A549 (cell line): ENCODE measurements at regions not wholly inside any gene's neighbourhood (a gene's known extent, or its start where the extent isn't known, plus 50 kb on each side); places are given as distances from the start of the nearest gene placed in this dataset.

Experiments
- ATAC-seq, 2 experiments: fragments of 200-7000 bp in 1 of 2; fragments of >200 bp in 1 of 2; cut with Nextera tagmentation in 1 of 2; cut with Tn5 transposase in 1 of 2; 3 replicates each; pipeline versions ENCODE4 v1.8.0 to v1.9.1; 2018 to 2020; ENCODE audit warnings: mild to moderate bottlenecking in 1 of 2, moderate library complexity in 1 of 2
- CTCF ChIA-PET: fragments of 300-600 bp; sonication (Branson Sonifier 250); formaldehyde crosslinking; extraction: SDS; loops from one replicate; lab custom pipeline; 2021; ENCODE audit warnings: antibody characterized with exemption, inconsistent platforms; lab: Yijun Ruan, JAX
- POLR2A ChIA-PET: fragments of 350-600 bp; formaldehyde crosslinking; extraction: SDS; loops from one replicate; lab custom pipeline; 2021; ENCODE audit warnings: antibody characterized with exemption, inconsistent platforms; lab: Yijun Ruan, JAX
- DNase-seq, 2 experiments: peaks; one replicate each; pipeline versions ENCODE4 v3.0.0 to v3.0.0-alpha.2; 2011 to 2016; ENCODE audit warnings: low read depth in 1 of 2, low spot score in 1 of 2
- FAIRE-seq: peaks from 2 replicates; lab custom pipeline; 2011; peaks lifted over from hg19 to GRCh38; lab: Jason Lieb, UNC
- H3K27ac ChIP-seq, 2 experiments: fragments of >200 bp; sonication (Bioruptor Twin); formaldehyde crosslinking; 3 replicates each; pipeline ENCODE4 v1.5.1; 2016 to 2017
- H3K4me1 ChIP-seq: fragments of >200 bp; sonication (Bioruptor Twin); formaldehyde crosslinking; 3 replicates; pipeline ENCODE4 v1.6.1; 2016
- H3K4me2 ChIP-seq: fragments of >200 bp; sonication (Bioruptor Twin); formaldehyde crosslinking; 3 replicates; pipeline ENCODE4 v1.6.1; 2016
- H3K4me3 ChIP-seq: fragments of >200 bp; sonication (Bioruptor Twin); formaldehyde crosslinking; 3 replicates; pipeline ENCODE4 v1.5.1; 2016
- H3K9me3 ChIP-seq: fragments of >200 bp; sonication (Bioruptor Twin); formaldehyde crosslinking; 3 replicates; pipeline ENCODE4 v1.6.1; 2016
- BHLHE40 ChIP-seq: IDR thresholded peaks from 2 replicates; pipeline ENCODE4 v1.6.1; 2012; ENCODE audit warnings: low read depth, low read length, inconsistent platforms
- CBX2 ChIP-seq: fragments of 200-600 bp; sonication (generic); IDR thresholded peaks from 2 replicates; pipeline ENCODE4 v1.6.1; 2016; ENCODE audit warnings: low read depth, mild to moderate bottlenecking, borderline replicate concordance
- CEBPB ChIP-seq, 2 experiments: fragments of >200 bp in 1 of 2; sonication (Bioruptor Twin) in 1 of 2; formaldehyde crosslinking in 1 of 2; IDR thresholded peaks; 2 replicates each; pipeline ENCODE4 v1.6.1; 2012 to 2016
- E2F6 ChIP-seq: IDR thresholded peaks from 2 replicates; pipeline ENCODE4 v1.6.1; 2012; ENCODE audit warnings: low read depth, borderline replicate concordance
- EHF ChIP-seq: fragments of 250-450 bp; sonication (Bioruptor Pico); IDR thresholded peaks from 2 replicates; pipeline ENCODE4 v1.5.0; 2020; ENCODE audit warnings: mild to moderate bottlenecking
- EP300 ChIP-seq, 2 experiments: fragments of >200 bp; sonication (Bioruptor Twin); formaldehyde crosslinking; IDR thresholded peaks; 2 replicates in 1 of 2; 3 replicates in 1 of 2; pipeline ENCODE4 v1.6.1; 2016 to 2017
- ESRRA ChIP-seq: fragments of 150-350 bp; IDR thresholded peaks from 2 replicates; pipeline ENCODE4 v1.6.1; 2014; ENCODE audit warnings: mild to moderate bottlenecking, low read length, borderline replicate concordance
- FOSB ChIP-seq: fragments of 250-450 bp; sonication (Bioruptor Pico); IDR thresholded peaks from 2 replicates; pipeline ENCODE4 v1.5.0; 2020; ENCODE audit warnings: mild to moderate bottlenecking, moderate library complexity
- FOSL2 ChIP-seq, 2 experiments: fragments of 450-650 bp in 1 of 2; fragments of >200 bp in 1 of 2; sonication (Bioruptor Twin) in 1 of 2; formaldehyde crosslinking; IDR thresholded peaks; 2 replicates each; pipeline versions ENCODE4 v1.5.0 to v1.6.1; 2016 to 2020; ENCODE audit warnings: mild to moderate bottlenecking in 1 of 2, moderate library complexity in 1 of 2
- GATA3 ChIP-seq: IDR thresholded peaks from 2 replicates; pipeline ENCODE4 v1.6.1; 2012; ENCODE audit warnings: borderline replicate concordance
- HDAC2 ChIP-seq: fragments of 200-600 bp; sonication (generic); IDR thresholded peaks from 2 replicates; pipeline ENCODE4 v1.6.1; 2016
- HEYL ChIP-seq: fragments of 250-450 bp; sonication (Bioruptor Pico); IDR thresholded peaks from 2 replicates; pipeline ENCODE4 v1.8.0; 2021; ENCODE audit warnings: mild to moderate bottlenecking, moderate library complexity
- HMGXB4 ChIP-seq: fragments of 250-450 bp; sonication (Bioruptor Pico); IDR thresholded peaks from 2 replicates; pipeline ENCODE4 v1.5.0; 2021; ENCODE audit warnings: mild to moderate bottlenecking, moderate library complexity, borderline replicate concordance
- HOXA7 ChIP-seq: fragments of 250-450 bp; sonication (Bioruptor Pico); IDR thresholded peaks from 2 replicates; pipeline ENCODE4 v1.5.0; 2020; ENCODE audit warnings: mild to moderate bottlenecking, moderate library complexity
- HOXB13 ChIP-seq: fragments of 250-450 bp; sonication (Bioruptor Pico); IDR thresholded peaks from 2 replicates; pipeline ENCODE4 v1.5.0; 2020; ENCODE audit warnings: low read depth, mild to moderate bottlenecking, moderate library complexity
- JUN ChIP-seq, 2 experiments: fragments of >200 bp; sonication (Bioruptor Twin); formaldehyde crosslinking; IDR thresholded peaks; 2 replicates in 1 of 2; 3 replicates in 1 of 2; pipeline ENCODE4 v1.6.1; 2016 to 2017
- JUNB ChIP-seq: fragments of >200 bp; sonication (Bioruptor Twin); formaldehyde crosslinking; IDR thresholded peaks from 2 replicates; pipeline ENCODE4 v1.6.1; 2016
- KDM1A ChIP-seq: fragments of 200-600 bp; sonication (generic); IDR thresholded peaks from 2 replicates; pipeline ENCODE4 v1.6.1; 2016; ENCODE audit warnings: low read depth, mild to moderate bottlenecking
- KDM5A ChIP-seq: fragments of 200-600 bp; sonication (generic); IDR thresholded peaks from 2 replicates; pipeline ENCODE4 v1.6.1; 2016; ENCODE audit warnings: antibody characterized with exemption, mild to moderate bottlenecking
- MAFK ChIP-seq: fragments of 450-650 bp; IDR thresholded peaks from 2 replicates; pipeline ENCODE4 v1.6.1; 2014; ENCODE audit not compliant: partially characterized antibody
- MYC ChIP-seq: IDR thresholded peaks from 2 replicates; pipeline ENCODE4 v1.6.1; 2012; ENCODE audit warnings: mild to moderate bottlenecking, inconsistent platforms, low read length, improper control_type of control experiment, borderline replicate concordance
- NR3C1 ChIP-seq: fragments of >200 bp; sonication (Bioruptor Twin); formaldehyde crosslinking; IDR thresholded peaks from 3 replicates; pipeline ENCODE4 v1.6.1; 2017
- POLR2A ChIP-seq: IDR thresholded peaks from 2 replicates; pipeline ENCODE4 v1.6.1; 2012; ENCODE audit warnings: mild to moderate bottlenecking, low read length
- RAD21 ChIP-seq, 2 experiments: fragments of >200 bp in 1 of 2; sonication (Bioruptor Twin) in 1 of 2; formaldehyde crosslinking in 1 of 2; IDR thresholded peaks in 1 of 2; conservative IDR thresholded peaks in 1 of 2; 2 replicates in 1 of 2; 3 replicates in 1 of 2; pipeline ENCODE4 v1.6.1; 2012 to 2018; ENCODE audit warnings: inconsistent platforms in 1 of 2
- RFX5 ChIP-seq: fragments of 450-650 bp; IDR thresholded peaks from 2 replicates; pipeline ENCODE4 v1.7.1; 2014; ENCODE audit warnings: antibody characterized with exemption, mild to moderate bottlenecking, moderate library complexity
- SREBF2 ChIP-seq: fragments of 450-650 bp; IDR thresholded peaks from 2 replicates; pipeline ENCODE4 v1.6.1; 2014; ENCODE audit warnings: mild to moderate bottlenecking, moderate library complexity
- TFCP2L1 ChIP-seq: fragments of 250-450 bp; sonication (Bioruptor Pico); IDR thresholded peaks from 2 replicates; pipeline ENCODE4 v1.5.0; 2021; ENCODE audit warnings: mild to moderate bottlenecking
- TP53 ChIP-seq: fragments of 250-450 bp; sonication (Bioruptor Pico); IDR thresholded peaks from 2 replicates; pipeline ENCODE4 v1.5.0; 2021; ENCODE audit warnings: mild to moderate bottlenecking, moderate library complexity
- ZC3H11A ChIP-seq: fragments of 450-650 bp; IDR thresholded peaks from 2 replicates; pipeline ENCODE4 v1.6.1; 2014; ENCODE audit warnings: antibody characterized with exemption, mild to moderate bottlenecking
- WGBS: methylation state at CpG from one replicate; pipeline ENCODE4 v1.1.6; 2017; ENCODE audit errors: missing lambda C conversion rate; 5-methylcytosine and 5-hydroxymethylcytosine counted together

- H3K4me1 ChIP-seq, result peaks cover 52% of the 10 kb centered on the region
- peak in 1 of 2 experiments; percentile 17 for DNase-seq
- peak overlapping the region; percentile 38 for H3K4me2 ChIP-seq
- TF ChIP-seq KDM5A (no peak), KDM1A (no peak), JUNB (no peak), GATA3 (peak; percentile 72), HDAC2 (no peak), RAD21 (conservative IDR thresholded peaks at IDR 0.05 in 1 of 2, IDR thresholded peaks at IDR 0.05 in 1 of 2) (no peak)
- no peak; a peak in 1 of 6 replicates for ATAC-seq
- ChIA-PET POLR2A (no interaction called here), CTCF (no interaction called here)
- no peak for FAIRE-seq
- peak overlapping the region in 1 of 2 experiments; percentile 55; a peak in 4 of 6 replicates for H3K27ac ChIP-seq
- no peak overlapping the region for H3K4me3 ChIP-seq
- 64% methylated on average over 1 of the region's 1 CpG for WGBS
- no peaks in the 10 kb centered on the region for H3K9me3 ChIP-seq
These were observed 95.3 kb upstream of the RSPO3 start for GRCh38 chr6:127023001-127023778.

- DNase-seq (peak; percentile 11 to 61), FAIRE-seq (peak; percentile 61), ATAC-seq (peak in 1 of 2 experiments; percentile 56; a peak in 3 of 6 replicates)
- Histone ChIP-seq H3K4me1 (peaks cover 50% of the 10 kb centered on the region), H3K4me3 (no peak overlapping the region), H3K9me3 (no peaks in the 10 kb centered on the region), H3K4me2 (peak overlapping the region; percentile 58), H3K27ac (peak overlapping the region; percentile 41 to 73; a peak in 5 of 6 replicates)
- ChIA-PET CTCF (no interaction called here), POLR2A (no interaction called here)
- TF ChIP-seq CEBPB (IDR thresholded peaks at IDR 0.05) (peak in 1 of 2 experiments; percentile 54; a peak in 2 of 4 replicates), FOSB (no peak), ESRRA (no peak), EHF (CRISPR knock-in tag) (no peak), BHLHE40 (no peak), FOSL2 (IDR thresholded peaks at IDR 0.05) (peak; percentile 64), FOSL2 (CRISPR knock-in tag; IDR thresholded peaks at IDR 0.05) (peak; percentile 84), POLR2A (no peak), RFX5 (no peak), HEYL (CRISPR knock-in tag) (no peak), NR3C1 (no peak), E2F6 (no peak), TP53 (no peak), KDM5A (no peak), ZC3H11A (no peak), TFCP2L1 (no peak), MAFK (no peak), SREBF2 (no peak), HOXA7 (CRISPR knock-in tag) (no peak), CBX2 (no peak), JUN (IDR thresholded peaks at IDR 0.05) (no peak), HMGXB4 (CRISPR knock-in tag) (no peak), GATA3 (peak; percentile 92), JUNB (peak; percentile 80), HOXB13 (CRISPR knock-in tag) (no peak), EP300 (IDR thresholded peaks at IDR 0.05) (peak; percentile 28 to 58; a peak in 2 of 5 replicates), RAD21 (conservative IDR thresholded peaks at IDR 0.05 in 1 of 2, IDR thresholded peaks at IDR 0.05 in 1 of 2) (no peak; a peak in 1 of 5 replicates), MYC (no peak)
- 18% methylated on average over 1 of the region's 1 CpG for WGBS
These were observed 92.2 kb upstream of the RSPO3 start for GRCh38 chr6:127026247-127026646.
